Mucosa of descending colon (tissue), 3 donors: ENCODE measurements at regions not wholly inside any gene's neighbourhood (a gene's known extent, or its start where the extent isn't known, plus 50 kb on each side); places are given as distances from the start of the nearest gene placed in this dataset.

Source experiments
- ATAC-seq: fragments of 200-7000 bp; cut with Tn5 transposase; one replicate; pipeline ENCODE4 v1.9.1; 2020; ENCODE audit warnings: mild to moderate bottlenecking, moderate library complexity
- DNase-seq, 3 donors: peaks; one replicate each; pipeline ENCODE4 v3.0.0-alpha.2; 2020
- H3K36me3 ChIP-seq: fragments of 200-600 bp; one replicate; pipeline ENCODE4 v1.8.0; 2021; ENCODE audit warnings: low read depth, mild to moderate bottlenecking
- H3K4me1 ChIP-seq: fragments of 200-600 bp; one replicate; pipeline ENCODE4 v1.8.0; 2021; ENCODE audit warnings: low read depth, mild to moderate bottlenecking
- H3K4me3 ChIP-seq: fragments of 200-600 bp; one replicate; pipeline ENCODE4 v1.8.0; 2021; ENCODE audit warnings: mild to moderate bottlenecking
- H3K9me3 ChIP-seq: fragments of 200-600 bp; one replicate; pipeline ENCODE4 v1.8.0; 2021; ENCODE audit warnings: mild to moderate bottlenecking
- CTCF ChIP-seq: fragments of 200-600 bp; IDR thresholded peaks from one replicate; pipeline ENCODE4 v1.8.0; 2022; ENCODE audit warnings: antibody characterized with exemption, mild to moderate bottlenecking
- intact Hi-C, 2 donors: fragments of 100-400 bp; cut with DNase I in 1 of 2; cut with micrococcal nuclease in 1 of 2; formaldehyde crosslinking; loops; one replicate each; pipeline versions ENCODE4 v1.11.0 to v1.11.1; 2022; cut with DNase I, micrococcal nuclease
- donor health status: DM: no; HTN: no; CAD: no; lungs with moderate emphysema.
- donor health status: DM: no; HTN: no; CAD: no.
- donor health status: DM: no; HTN: yes; CAD: no.

- ATAC-seq, result no peak
- TF ChIP-seq CTCF, result no peak
- Histone ChIP-seq H3K36me3 (no peaks in the 10 kb centered on the region), H3K4me3 (no peak overlapping the region), H3K9me3 (no peaks in the 10 kb centered on the region), H3K4me1 (no peaks in the 10 kb centered on the region)
- intact Hi-C loops, result no loop called here
- no peak for DNase-seq
Measured at GRCh38 chr15:95016511-95017229, 785.3 kb downstream of the MCTP2 start.

- intact Hi-C loops, result no loop called here
- no peaks in the 10 kb centered on the region for H3K4me1 ChIP-seq
- H3K4me3 ChIP-seq, result no peak overlapping the region
- DNase-seq, result peak; percentile 39 to 53 (median 48)
- H3K9me3 ChIP-seq, result no peaks in the 10 kb centered on the region
- H3K36me3 ChIP-seq, result no peaks in the 10 kb centered on the region
- ATAC-seq, result no peak
- no peak for TF ChIP-seq CTCF
Measured at GRCh38 chr15:95017666-95018328, 786.4 kb downstream of the MCTP2 start.

GRCh38 chr15:95018888-95019545, 787.7 kb downstream of the MCTP2 start:
- Histone ChIP-seq H3K9me3 (no peaks in the 10 kb centered on the region), H3K36me3 (no peaks in the 10 kb centered on the region), H3K4me1 (no peaks in the 10 kb centered on the region), H3K4me3 (no peak overlapping the region)
- ATAC-seq, result peak; percentile 29
- TF ChIP-seq CTCF, result no peak
- DNase-seq, result no peak
- intact Hi-C loops, result no loop called here

GRCh38 chr15:95019907-95020306, 788.5 kb downstream of the MCTP2 start:
- no peak for TF ChIP-seq CTCF
- intact Hi-C loops, result loop anchor here in 1 of 2 donors (10.0 kb wide), 1 partner anchor 1655 kb away; no protein-coding TSS in a partner anchor
- no peak for ATAC-seq
- Histone ChIP-seq H3K4me1 (no peaks in the 10 kb centered on the region), H3K4me3 (no peak overlapping the region), H3K9me3 (no peaks in the 10 kb centered on the region), H3K36me3 (no peaks in the 10 kb centered on the region)
- no peak for DNase-seq

GRCh38 chr15:95021816-95022215, 790.5 kb downstream of the MCTP2 start:
- TF ChIP-seq CTCF, result no peak
- Histone ChIP-seq H3K9me3 (no peaks in the 10 kb centered on the region), H3K4me1 (no peaks in the 10 kb centered on the region), H3K36me3 (no peaks in the 10 kb centered on the region), H3K4me3 (no peak overlapping the region)
- ATAC-seq, result no peak
- intact Hi-C loops, result loop anchor here in 1 of 2 donors (10.0 kb wide), 1 partner anchor 1653 kb away; no protein-coding TSS in a partner anchor
- no peak for DNase-seq
